Ovary (tissue), 7 donors: ENCODE measurements at regions not wholly inside any gene's neighbourhood (a gene's known extent, or its start where the extent isn't known, plus 50 kb on each side); places are given as distances from the start of the nearest gene placed in this dataset.

Source experiments
- DNase-seq, 5 donors: peaks; one replicate each; pipeline ENCODE4 v3.0.0-alpha.2; 2019 to 2020
- H3K27ac ChIP-seq, 2 donors: fragments of 200-600 bp; one replicate each; pipeline versions ENCODE4 v1.5.1 to v1.8.0; 2019 to 2022
- H3K27me3 ChIP-seq: fragments of 200-600 bp; one replicate; pipeline ENCODE4 v1.8.0; 2022
- H3K36me3 ChIP-seq: fragments of 200-600 bp; sonication (generic); one replicate; pipeline ENCODE4 v1.5.1; 2019
- H3K4me1 ChIP-seq: one replicate; pipeline ENCODE4 v1.8.1; 2013; ENCODE audit warnings: mild to moderate bottlenecking, moderate library complexity; ENCODE audit not compliant: insufficient read depth
- H3K4me3 ChIP-seq: fragments of 200-600 bp; sonication (generic); one replicate; pipeline ENCODE4 v1.5.1; 2017
- H3K9me3 ChIP-seq, 2 donors: fragments of 200-600 bp in 1 of 2; sonication (generic) in 1 of 2; one replicate each; pipeline versions ENCODE4 v1.5.1 to v1.8.1; 2013 to 2019; ENCODE audit warnings: mild to moderate bottlenecking in 1 of 2, moderate library complexity in 1 of 2
- CTCF ChIP-seq, 3 donors: fragments of 450-650 bp in 2 of 3; fragments of 200-600 bp in 1 of 3; IDR thresholded peaks; one replicate each; pipeline versions ENCODE4 v1.5.1 to v1.8.0; 2016 to 2022; ENCODE audit warnings: antibody characterized with exemption in 3 of 3, mild to moderate bottlenecking in 1 of 3
- EP300 ChIP-seq: sonication (generic); formaldehyde crosslinking; IDR thresholded peaks from one replicate; pipeline ENCODE4 v1.6.1; 2017; ENCODE audit warnings: antibody characterized with exemption
- POLR2A ChIP-seq: fragments of 450-650 bp; IDR thresholded peaks from one replicate; pipeline ENCODE4 v1.6.1; 2017; ENCODE audit warnings: antibody characterized with exemption, mild to moderate bottlenecking, moderate library complexity
- WGBS, 3 donors: extraction: QIAGEN DNeasy Blood & Tissue Kit in 1 of 3; methylation state at CpG; one replicate each; pipeline versions ENCODE4 v1.1.5 to v1.1.7; 2013 to 2017; 5-methylcytosine and 5-hydroxymethylcytosine counted together
- intact Hi-C, 4 donors: fragments of 100-400 bp; cut with DNase I; formaldehyde crosslinking; loops; one replicate each; pipeline versions ENCODE4 v1.11.0 to v1.15.1; 2022 to 2023
- donor health status: DM: no; HTN: no; CAD: no; lungs with moderate emphysema.
- donor health status: DM: no; HTN: no; CAD: no.
- donor health status: Bipolar disorder and iron deficiency.
- donor health status: DM: no; HTN: no; CAD: no.
- donor health status: DM: yes; HTN: yes; CAD: no.

GRCh38 chr7:96629884-96630283 lies 79.8 kb downstream of the SEM1 start:
- intact Hi-C loops = no loop called here
- Histone ChIP-seq H3K4me1 (no peaks in the 10 kb centered on the region), H3K36me3 (no peaks in the 10 kb centered on the region), H3K27me3 (no peaks in the 10 kb centered on the region), H3K9me3 (no peaks in the 10 kb centered on the region), H3K4me3 (no peak overlapping the region), H3K27ac (no peak overlapping the region)
- DNase-seq = no peak
- TF ChIP-seq POLR2A (no peak), CTCF (IDR thresholded peaks at IDR 0.05) (no peak), EP300 (no peak)
- WGBS, 3 donors = 95 to 100% (median 98%) methylated on average over 2 of the region's 2 CpGs

- no peaks in the 10 kb centered on the region for H3K9me3 ChIP-seq
- WGBS, 3 donors = 43 to 66% (median 48%) methylated on average over 2 of the region's 2 CpGs
- no peak for TF ChIP-seq POLR2A
- no peak for TF ChIP-seq EP300
- TF ChIP-seq CTCF (IDR thresholded peaks at IDR 0.05) = no peak
- H3K27me3 ChIP-seq = no peaks in the 10 kb centered on the region
- intact Hi-C loops = no loop called here
- no peaks in the 10 kb centered on the region for H3K36me3 ChIP-seq
- H3K27ac ChIP-seq = no peak overlapping the region
- H3K4me1 ChIP-seq = no peaks in the 10 kb centered on the region
- no peak overlapping the region for H3K4me3 ChIP-seq
- DNase-seq = no peak
Observed at GRCh38 chr7:96624954-96625353, 84.7 kb downstream of the SEM1 start.

GRCh38 chr7:96621932-96622331 lies 87.7 kb downstream of the SEM1 start:
- Histone ChIP-seq H3K9me3 (no peaks in the 10 kb centered on the region), H3K27ac (no peak overlapping the region), H3K4me3 (no peak overlapping the region), H3K27me3 (no peaks in the 10 kb centered on the region), H3K36me3 (no peaks in the 10 kb centered on the region), H3K4me1 (no peaks in the 10 kb centered on the region)
- TF ChIP-seq EP300 (no peak), CTCF (IDR thresholded peaks at IDR 0.05) (no peak), POLR2A (no peak)
- intact Hi-C loops = no loop called here
- DNase-seq = no peak

- H3K27me3 ChIP-seq = no peaks in the 10 kb centered on the region
- H3K36me3 ChIP-seq = no peaks in the 10 kb centered on the region
- TF ChIP-seq CTCF (IDR thresholded peaks at IDR 0.05) (no peak), POLR2A (no peak), EP300 (no peak)
- WGBS, 3 donors = 91 to 96% (median 92%) methylated on average over 5 of the region's 5 CpGs
- intact Hi-C loops = no loop called here
- H3K4me1 ChIP-seq = no peaks in the 10 kb centered on the region
- H3K4me3 ChIP-seq = no peak overlapping the region
- no peak for DNase-seq
- no peaks in the 10 kb centered on the region for H3K9me3 ChIP-seq
- H3K27ac ChIP-seq = no peak overlapping the region
Observed at GRCh38 chr7:96614154-96614867, 95.3 kb downstream of the SEM1 start.
